Astrocyte (in vitro differentiated cells and primary cell): ENCODE measurements at regions not wholly inside any gene's neighbourhood (a gene's known extent, or its start where the extent isn't known, plus 50 kb on each side); places are given as distances from the start of the nearest gene placed in this dataset.

Source experiments
- EZH2 ChIP-seq: IDR thresholded peaks from 2 replicates; pipeline ENCODE4 v1.6.1; 2012; ENCODE audit warnings: mild to moderate bottlenecking, low read length, inconsistent platforms; ENCODE audit not compliant: insufficient read depth
- TF ChIP-seq, protein P1 (sequence below): IDR thresholded peaks from 2 replicates; pipeline ENCODE4 v1.5.1; 2011; ENCODE audit warnings: low read depth, mild to moderate bottlenecking, inconsistent platforms, low read length, moderate library complexity; ENCODE audit not compliant: insufficient read depth

DNA sequence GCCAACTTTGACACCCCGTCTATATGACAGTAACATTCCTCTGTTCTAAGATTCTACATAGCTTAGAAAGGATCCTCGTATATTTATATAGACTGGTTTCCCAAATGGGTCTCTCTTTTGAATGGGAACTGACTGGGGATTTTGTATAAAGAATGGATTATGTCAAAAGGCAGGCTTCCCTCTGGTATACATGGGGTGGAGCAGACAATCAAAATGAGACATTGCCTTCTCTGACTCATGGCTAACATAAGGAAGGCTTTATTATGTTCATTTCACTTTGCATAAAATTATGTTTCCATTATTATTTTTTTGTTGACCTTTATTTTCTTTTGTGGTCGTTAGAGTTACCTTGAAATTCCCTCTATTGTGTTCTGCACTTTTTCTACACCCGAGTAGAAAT, 211.1 kb downstream of the ALG10B start:
- TF ChIP-seq, protein P1, sequence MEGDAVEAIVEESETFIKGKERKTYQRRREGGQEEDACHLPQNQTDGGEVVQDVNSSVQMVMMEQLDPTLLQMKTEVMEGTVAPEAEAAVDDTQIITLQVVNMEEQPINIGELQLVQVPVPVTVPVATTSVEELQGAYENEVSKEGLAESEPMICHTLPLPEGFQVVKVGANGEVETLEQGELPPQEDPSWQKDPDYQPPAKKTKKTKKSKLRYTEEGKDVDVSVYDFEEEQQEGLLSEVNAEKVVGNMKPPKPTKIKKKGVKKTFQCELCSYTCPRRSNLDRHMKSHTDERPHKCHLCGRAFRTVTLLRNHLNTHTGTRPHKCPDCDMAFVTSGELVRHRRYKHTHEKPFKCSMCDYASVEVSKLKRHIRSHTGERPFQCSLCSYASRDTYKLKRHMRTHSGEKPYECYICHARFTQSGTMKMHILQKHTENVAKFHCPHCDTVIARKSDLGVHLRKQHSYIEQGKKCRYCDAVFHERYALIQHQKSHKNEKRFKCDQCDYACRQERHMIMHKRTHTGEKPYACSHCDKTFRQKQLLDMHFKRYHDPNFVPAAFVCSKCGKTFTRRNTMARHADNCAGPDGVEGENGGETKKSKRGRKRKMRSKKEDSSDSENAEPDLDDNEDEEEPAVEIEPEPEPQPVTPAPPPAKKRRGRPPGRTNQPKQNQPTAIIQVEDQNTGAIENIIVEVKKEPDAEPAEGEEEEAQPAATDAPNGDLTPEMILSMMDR = no peak
- TF ChIP-seq EZH2 = no peak
